HFFc6 (cell line): ENCODE measurements at regions not wholly inside any gene's neighbourhood (a gene's known extent, or its start where the extent isn't known, plus 50 kb on each side); places are given as distances from the start of the nearest gene placed in this dataset.

Source experiments
- DNase-seq: peaks from one replicate; pipeline ENCODE4 v3.0.0-alpha.2; 2018
- H3K27ac Mint-ChIP-seq: 2 replicates; pipeline ENCODE4 v1.8.0; 2020; ENCODE audit warnings: mild to moderate bottlenecking, mixed read lengths
- H3K27me3 Mint-ChIP-seq: 2 replicates; pipeline ENCODE4 v1.8.0; 2021; ENCODE audit warnings: mild to moderate bottlenecking, moderate library complexity, mixed read lengths; ENCODE audit not compliant: insufficient read depth
- H3K36me3 Mint-ChIP-seq: 2 replicates; pipeline ENCODE4 v1.8.0; 2021; ENCODE audit warnings: low read depth, mixed read lengths
- H3K4me1 Mint-ChIP-seq: 2 replicates; pipeline ENCODE4 v1.8.0; 2020; ENCODE audit warnings: low read depth, mixed read lengths
- H3K4me3 Mint-ChIP-seq: 2 replicates; pipeline ENCODE4 v1.8.0; 2020; ENCODE audit warnings: mild to moderate bottlenecking, moderate library complexity, mixed read lengths
- H3K9me3 Mint-ChIP-seq: 2 replicates; pipeline ENCODE4 v1.8.0; 2020; ENCODE audit warnings: mild to moderate bottlenecking, mixed read lengths
- CTCF ChIP-seq: fragments of 200-600 bp; sonication (generic); IDR thresholded peaks from 2 replicates; pipeline ENCODE4 v1.5.0; 2021; ENCODE audit warnings: antibody characterized with exemption, mild to moderate bottlenecking

DNA sequence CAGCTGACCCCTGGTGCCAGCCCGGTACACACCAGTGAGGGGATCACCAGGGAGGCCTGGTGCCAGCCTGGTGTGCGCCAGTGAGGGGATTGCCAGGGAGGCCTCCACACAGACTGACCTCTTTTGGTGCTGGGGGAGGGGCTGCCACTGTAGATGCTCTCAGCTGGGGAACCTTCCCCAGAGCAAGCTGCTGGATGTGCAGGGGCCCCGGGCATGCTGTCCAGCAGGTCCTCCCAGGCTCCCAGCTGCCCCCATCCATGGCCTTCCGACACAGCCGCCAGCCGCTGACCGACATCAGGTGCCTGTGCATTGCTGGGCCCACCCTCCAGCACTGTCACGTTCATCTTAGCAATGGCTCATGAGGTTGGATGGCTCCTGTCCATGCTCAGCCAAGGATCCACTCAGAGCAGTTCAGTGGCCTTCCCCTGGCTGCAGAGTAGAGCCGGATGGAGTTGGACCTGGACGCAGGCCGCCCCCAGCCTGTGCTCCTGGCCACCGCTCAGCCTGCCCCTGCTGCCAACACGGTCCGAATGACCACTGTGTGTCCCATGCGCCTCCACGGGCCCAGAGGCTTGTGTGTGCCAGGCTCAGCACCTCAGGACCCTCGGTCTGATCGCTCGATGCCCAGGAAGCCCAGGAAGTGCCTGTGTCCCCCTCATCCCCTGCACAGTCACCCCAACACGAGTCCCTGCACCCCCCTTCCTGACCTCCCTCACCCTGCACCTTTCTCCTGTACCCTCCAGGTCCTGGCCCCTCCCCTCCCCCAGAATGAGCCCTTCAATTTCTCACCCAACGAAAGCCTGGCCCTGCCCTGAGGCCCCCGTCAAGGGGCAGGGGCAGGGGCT, 95.7 kb downstream of the YTHDF1 start:
- no peaks in the 10 kb centered on the region for H3K36me3 Mint-ChIP-seq
- peaks cover 41% of the 10 kb centered on the region for H3K27me3 Mint-ChIP-seq
- DNase-seq: no peak
- no peak for TF ChIP-seq CTCF
- no peak overlapping the region for H3K27ac Mint-ChIP-seq
- H3K9me3 Mint-ChIP-seq: no peaks in the 10 kb centered on the region
- H3K4me3 Mint-ChIP-seq: no peak overlapping the region
- H3K4me1 Mint-ChIP-seq: peaks cover 11% of the 10 kb centered on the region; the same call in 1 of the 2 replicates

GRCh38 chr20:63119121-63119962, 96.6 kb downstream of the YTHDF1 start:
- H3K9me3 Mint-ChIP-seq: no peaks in the 10 kb centered on the region
- no peak for TF ChIP-seq CTCF
- H3K36me3 Mint-ChIP-seq: no peaks in the 10 kb centered on the region
- H3K27ac Mint-ChIP-seq: no peak overlapping the region
- H3K4me1 Mint-ChIP-seq: peaks cover 4% of the 10 kb centered on the region; the same call in 1 of the 2 replicates
- peaks cover 43% of the 10 kb centered on the region for H3K27me3 Mint-ChIP-seq
- no peak overlapping the region for H3K4me3 Mint-ChIP-seq
- DNase-seq: no peak

DNA sequence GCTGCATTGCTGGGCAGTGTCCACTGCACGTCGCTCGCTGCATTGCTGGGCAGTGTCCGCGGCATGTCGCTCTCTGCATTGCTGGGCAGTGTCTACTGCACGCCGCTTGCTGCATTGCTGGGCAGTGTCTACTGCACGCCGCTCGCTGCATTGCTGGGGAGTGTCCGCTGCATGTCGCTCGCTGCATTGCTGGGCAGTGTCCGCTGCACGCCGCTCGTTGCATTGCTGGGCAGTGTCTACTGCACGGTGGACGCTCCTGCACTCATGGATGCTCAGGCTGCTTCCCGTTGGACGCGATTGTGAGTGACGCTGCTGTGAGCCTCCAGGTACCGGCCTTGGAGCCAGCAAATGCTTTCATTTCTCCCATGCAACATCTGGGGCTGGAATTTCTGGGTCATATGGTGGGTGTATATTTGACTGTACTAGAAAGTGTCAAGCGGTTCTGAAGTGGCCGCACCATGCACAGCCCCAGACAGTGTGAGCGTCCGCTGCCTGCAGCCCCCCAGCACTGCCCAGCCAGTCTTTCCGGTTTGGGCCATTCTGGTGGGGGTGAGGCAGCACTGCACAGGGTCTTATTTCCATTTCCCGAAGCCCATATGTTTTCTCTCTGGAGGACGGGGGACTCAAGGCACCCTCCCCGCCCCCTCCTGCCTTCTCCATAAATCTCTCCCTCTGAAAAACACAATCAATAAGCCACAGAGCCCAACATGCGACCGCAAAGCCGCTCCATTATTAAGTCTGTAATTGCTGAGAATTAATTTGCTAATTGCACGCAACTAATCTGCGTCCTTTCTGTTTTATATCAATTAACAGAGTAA, 97.4 kb downstream of the YTHDF1 start:
- H3K27me3 Mint-ChIP-seq: peaks cover 49% of the 10 kb centered on the region
- no peaks in the 10 kb centered on the region for H3K4me1 Mint-ChIP-seq
- TF ChIP-seq CTCF: no peak
- H3K9me3 Mint-ChIP-seq: no peaks in the 10 kb centered on the region
- no peak for DNase-seq
- H3K4me3 Mint-ChIP-seq: no peak overlapping the region
- no peaks in the 10 kb centered on the region for H3K36me3 Mint-ChIP-seq
- no peak overlapping the region for H3K27ac Mint-ChIP-seq

- DNase-seq: no peak
- Mint-ChIP-seq H3K9me3 (no peaks in the 10 kb centered on the region), H3K36me3 (no peaks in the 10 kb centered on the region), H3K4me3 (no peak overlapping the region), H3K4me1 (no peaks in the 10 kb centered on the region), H3K27me3 (peaks cover 49% of the 10 kb centered on the region), H3K27ac (no peak overlapping the region)
- no peak for TF ChIP-seq CTCF
These were observed 98.1 kb downstream of the YTHDF1 start for GRCh38 chr20:63117661-63118302.

DNA sequence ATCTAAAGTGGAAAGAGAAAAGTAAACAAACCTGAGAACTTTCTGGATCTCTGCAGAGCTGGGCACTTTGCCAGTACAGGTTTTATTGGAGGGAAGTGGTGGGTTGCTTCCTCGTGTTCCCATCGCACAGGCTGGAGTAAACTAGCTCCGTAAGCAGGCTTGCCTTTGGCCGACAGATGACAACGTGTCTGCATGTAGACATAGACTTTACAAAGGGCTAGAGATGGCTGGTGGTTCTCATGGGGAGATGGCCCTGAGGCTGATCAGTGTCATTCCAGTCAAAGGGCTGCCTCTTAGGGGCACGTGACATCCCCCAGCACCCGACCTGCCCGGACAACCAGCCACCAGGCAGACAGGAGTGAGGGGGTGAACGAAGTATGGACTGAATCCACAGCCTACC, 98.8 kb downstream of the YTHDF1 start:
- H3K4me1 Mint-ChIP-seq: no peaks in the 10 kb centered on the region
- H3K4me3 Mint-ChIP-seq: no peak overlapping the region
- no peaks in the 10 kb centered on the region for H3K9me3 Mint-ChIP-seq
- no peak for DNase-seq
- no peaks in the 10 kb centered on the region for H3K36me3 Mint-ChIP-seq
- peaks cover 44% of the 10 kb centered on the region for H3K27me3 Mint-ChIP-seq
- no peak overlapping the region for H3K27ac Mint-ChIP-seq
- TF ChIP-seq CTCF: no peak
